Caco-2 (cell line): ENCODE measurements at regions not wholly inside any gene's neighbourhood (a gene's known extent, or its start where the extent isn't known, plus 50 kb on each side); places are given as distances from the start of the nearest gene placed in this dataset.

Source experiments
- BruUV-seq: library from RNA; stranded (reverse); fragments of 400-500 nt; replicated peaks from 2 replicates; lab custom pipeline; 2021; lab: Mats Ljungman, UMichigan
- CTCF ChIA-PET: fragments of 300-600 bp; sonication (Branson Sonifier 250); formaldehyde crosslinking; loops from one replicate; lab custom pipeline; 2022; ENCODE audit warnings: antibody characterized with exemption; lab: Charles Lee
- POLR2A ChIA-PET: fragments of 300-600 bp; sonication (Branson Sonifier 250); formaldehyde crosslinking; loops from one replicate; lab custom pipeline; 2022; ENCODE audit warnings: antibody characterized with exemption; lab: Charles Lee
- DNase-seq, 2 experiments: peaks; one replicate each; pipeline versions ENCODE4 v3.0.0 to v3.0.0-alpha.2; 2020 to 2022
- H3K27me3 ChIP-seq: replicated peaks from 2 replicates; pipeline ENCODE4 v1.6.0; 2011; ENCODE audit warnings: low read length; ENCODE audit not compliant: control insufficient read depth, insufficient read depth
- H3K36me3 ChIP-seq: 2 replicates; pipeline ENCODE4 v1.5.1; 2011; ENCODE audit warnings: low read length; ENCODE audit not compliant: control insufficient read depth, insufficient read depth
- H3K4me1 ChIP-seq: fragments of 250-450 bp; sonication (Bioruptor Pico); 2 replicates; pipeline ENCODE4 v1.5.1; 2020; ENCODE audit warnings: mild to moderate bottlenecking
- H3K4me3 ChIP-seq: 2 replicates; pipeline ENCODE4 v1.5.1; 2011; ENCODE audit warnings: low read depth, mild to moderate bottlenecking, control low read depth, low read length
- H3K9me3 ChIP-seq: fragments of 250-450 bp; sonication (Bioruptor Pico); 2 replicates; pipeline ENCODE4 v1.5.1; 2020; ENCODE audit warnings: mild to moderate bottlenecking, moderate library complexity
- H3K27ac Mint-ChIP-seq: one replicate; pipeline ENCODE4 v1.8.0; 2022; ENCODE audit warnings: mixed read lengths; ENCODE audit not compliant: unreplicated experiment
- H3K27me3 Mint-ChIP-seq: one replicate; pipeline ENCODE4 v1.8.0; 2022; ENCODE audit warnings: mixed read lengths; ENCODE audit not compliant: insufficient read depth, unreplicated experiment
- H3K36me3 Mint-ChIP-seq: one replicate; pipeline ENCODE4 v1.8.0; 2022; ENCODE audit warnings: mild to moderate bottlenecking, mixed read lengths; ENCODE audit not compliant: insufficient read depth, unreplicated experiment
- H3K4me1 Mint-ChIP-seq: one replicate; pipeline ENCODE4 v1.8.0; 2022; ENCODE audit warnings: low read depth, mixed read lengths; ENCODE audit not compliant: unreplicated experiment
- H3K4me3 Mint-ChIP-seq: one replicate; pipeline ENCODE4 v1.8.0; 2022; ENCODE audit warnings: mild to moderate bottlenecking, moderate library complexity, mixed read lengths; ENCODE audit not compliant: unreplicated experiment
- H3K9me3 Mint-ChIP-seq: one replicate; pipeline ENCODE4 v1.8.0; 2022; ENCODE audit warnings: mixed read lengths; ENCODE audit not compliant: unreplicated experiment
- intact Hi-C: fragments of 100-400 bp; cut with micrococcal nuclease; formaldehyde crosslinking; loops from one replicate; pipeline ENCODE4 v1.10.0; 2022; ENCODE audit not compliant: unreplicated experiment
- TF ChIP-seq, protein P1 (sequence below), 2 experiments: fragments of 200-600 bp in 1 of 2; IDR thresholded peaks; 1 replicate in 1 of 2; 2 replicates in 1 of 2; pipeline versions ENCODE4 v1.5.1 to v1.8.0; 2011 to 2022; ENCODE audit warnings: antibody characterized with exemption in 1 of 2, control low read depth in 1 of 2, inconsistent platforms in 1 of 2, low read depth in 1 of 2, low read length in 1 of 2, mild to moderate bottlenecking in 1 of 2, moderate library complexity in 1 of 2; ENCODE audit not compliant: insufficient read depth in 1 of 2, severe bottlenecking in 1 of 2, unreplicated experiment in 1 of 2

DNA sequence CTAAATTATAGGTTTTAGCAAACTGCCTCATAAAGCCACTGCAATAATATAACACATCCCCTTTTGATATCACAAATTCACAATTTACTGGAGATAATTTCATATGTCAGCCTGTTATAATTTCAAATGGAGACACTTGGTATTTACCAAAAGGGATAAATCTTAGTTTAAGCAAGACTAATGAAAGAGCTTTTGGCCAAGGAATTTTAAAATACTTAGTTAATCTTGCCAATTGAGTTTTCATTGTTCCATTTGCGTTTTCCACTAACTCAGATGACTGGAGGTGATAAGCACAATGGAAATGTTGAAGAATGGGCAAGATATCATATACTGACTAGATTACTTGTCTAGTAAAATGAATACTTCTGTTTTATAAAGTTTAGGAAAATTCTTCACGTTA is 379.3 kb upstream of the SYT4 start:
- Mint-ChIP-seq H3K9me3 (no peaks in the 10 kb centered on the region), H3K4me1 (no peaks in the 10 kb centered on the region), H3K4me3 (no peak overlapping the region), H3K27ac (no peak overlapping the region), H3K36me3 (no peaks in the 10 kb centered on the region), H3K27me3 (no peaks in the 10 kb centered on the region)
- CTCF ChIA-PET = no interaction called here
- TF ChIP-seq, protein P1, sequence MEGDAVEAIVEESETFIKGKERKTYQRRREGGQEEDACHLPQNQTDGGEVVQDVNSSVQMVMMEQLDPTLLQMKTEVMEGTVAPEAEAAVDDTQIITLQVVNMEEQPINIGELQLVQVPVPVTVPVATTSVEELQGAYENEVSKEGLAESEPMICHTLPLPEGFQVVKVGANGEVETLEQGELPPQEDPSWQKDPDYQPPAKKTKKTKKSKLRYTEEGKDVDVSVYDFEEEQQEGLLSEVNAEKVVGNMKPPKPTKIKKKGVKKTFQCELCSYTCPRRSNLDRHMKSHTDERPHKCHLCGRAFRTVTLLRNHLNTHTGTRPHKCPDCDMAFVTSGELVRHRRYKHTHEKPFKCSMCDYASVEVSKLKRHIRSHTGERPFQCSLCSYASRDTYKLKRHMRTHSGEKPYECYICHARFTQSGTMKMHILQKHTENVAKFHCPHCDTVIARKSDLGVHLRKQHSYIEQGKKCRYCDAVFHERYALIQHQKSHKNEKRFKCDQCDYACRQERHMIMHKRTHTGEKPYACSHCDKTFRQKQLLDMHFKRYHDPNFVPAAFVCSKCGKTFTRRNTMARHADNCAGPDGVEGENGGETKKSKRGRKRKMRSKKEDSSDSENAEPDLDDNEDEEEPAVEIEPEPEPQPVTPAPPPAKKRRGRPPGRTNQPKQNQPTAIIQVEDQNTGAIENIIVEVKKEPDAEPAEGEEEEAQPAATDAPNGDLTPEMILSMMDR (IDR thresholded peaks at IDR 0.05; ENCODE audit: insufficient read depth in 1 of 2, low read depth in 1 of 2, low read length in 1 of 2, severe bottlenecking in 1 of 2, unreplicated experiment in 1 of 2) = no peak
- no peaks in the 10 kb centered on the region for H3K9me3 ChIP-seq
- DNase-seq = no peak
- H3K4me1 ChIP-seq = no peaks in the 10 kb centered on the region
- POLR2A ChIA-PET = no interaction called here
- H3K36me3 ChIP-seq = no peaks in the 10 kb centered on the region
- intact Hi-C loops = no loop called here
- no peaks in the 10 kb centered on the region for H3K27me3 ChIP-seq
- no peak overlapping the region for H3K4me3 ChIP-seq
- no TSS peak for BruUV-seq

DNA sequence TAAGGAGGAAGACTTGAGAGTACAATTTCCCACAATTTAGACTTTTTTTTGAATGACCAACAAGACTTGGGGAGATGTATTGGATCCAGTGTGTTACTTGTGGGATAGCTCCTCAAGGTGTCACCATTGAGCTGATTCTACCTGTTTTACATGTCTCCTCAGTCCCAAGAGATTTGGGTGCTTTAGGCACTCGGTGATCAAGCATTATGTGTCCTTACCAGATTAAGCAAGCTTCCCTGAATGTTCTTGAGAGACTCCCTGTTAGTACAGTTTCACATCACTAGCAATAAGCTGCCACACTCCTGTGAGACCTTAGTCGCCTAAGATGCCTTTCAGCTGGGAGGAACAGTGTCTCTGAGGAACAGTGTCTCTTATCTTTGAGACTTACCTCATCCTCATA is 384.3 kb upstream of the SYT4 start:
- Histone ChIP-seq H3K9me3 (no peaks in the 10 kb centered on the region), H3K4me3 (no peak overlapping the region), H3K4me1 (no peaks in the 10 kb centered on the region), H3K36me3 (no peaks in the 10 kb centered on the region), H3K27me3 (no peaks in the 10 kb centered on the region)
- no peak overlapping the region for H3K27ac Mint-ChIP-seq
- no peaks in the 10 kb centered on the region for H3K36me3 Mint-ChIP-seq
- intact Hi-C loops = no loop called here
- TF ChIP-seq, protein P1 (IDR thresholded peaks at IDR 0.05; ENCODE audit: insufficient read depth in 1 of 2, low read depth in 1 of 2, low read length in 1 of 2, severe bottlenecking in 1 of 2, unreplicated experiment in 1 of 2) = peak in 1 of 2 experiments; percentile 37
- peak; percentile 10 to 25 for DNase-seq
- H3K4me3 Mint-ChIP-seq = no peak overlapping the region
- no peaks in the 10 kb centered on the region for H3K9me3 Mint-ChIP-seq
- ChIA-PET POLR2A (no interaction called here), CTCF (no interaction called here)
- H3K27me3 Mint-ChIP-seq = peaks cover 5% of the 10 kb centered on the region
- H3K4me1 Mint-ChIP-seq = no peaks in the 10 kb centered on the region
- BruUV-seq = no TSS peak

DNA sequence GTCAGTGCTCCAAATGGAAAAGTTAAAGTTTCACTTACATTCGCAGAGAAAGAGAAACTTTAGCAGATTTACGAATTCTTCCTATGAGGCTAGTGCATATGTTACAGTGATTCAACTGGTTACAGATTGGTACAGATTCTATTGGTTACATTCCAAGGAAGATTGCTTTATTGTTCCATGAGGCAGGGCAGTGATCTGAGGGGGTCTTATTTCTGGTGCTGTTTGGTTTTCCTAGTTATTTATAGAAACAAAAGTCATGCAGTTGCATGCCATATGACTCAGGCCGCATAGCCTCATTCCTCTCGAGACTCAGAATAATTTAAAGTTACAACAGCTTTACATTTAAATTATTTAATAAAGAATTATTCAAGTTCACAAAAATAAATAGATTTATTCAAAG is 385.4 kb upstream of the SYT4 start:
- no peaks in the 10 kb centered on the region for H3K4me1 ChIP-seq

More for the DNA sequence above, 385.4 kb upstream of the SYT4 start:
- Mint-ChIP-seq H3K4me3 (no peak overlapping the region), H3K4me1 (no peaks in the 10 kb centered on the region), H3K9me3 (no peaks in the 10 kb centered on the region), H3K36me3 (no peaks in the 10 kb centered on the region), H3K27me3 (peaks cover 5% of the 10 kb centered on the region), H3K27ac (no peak overlapping the region)
- H3K36me3 ChIP-seq = no peaks in the 10 kb centered on the region
- DNase-seq = no peak
- no peak overlapping the region for H3K4me3 ChIP-seq
- POLR2A ChIA-PET = no interaction called here
- no TSS peak for BruUV-seq
- no peaks in the 10 kb centered on the region for H3K9me3 ChIP-seq
- intact Hi-C loops = no loop called here
- H3K27me3 ChIP-seq = no peaks in the 10 kb centered on the region
- TF ChIP-seq, protein P1 (IDR thresholded peaks at IDR 0.05; ENCODE audit: insufficient read depth in 1 of 2, low read depth in 1 of 2, low read length in 1 of 2, severe bottlenecking in 1 of 2, unreplicated experiment in 1 of 2) = no peak
- CTCF ChIA-PET = no interaction called here
